ENCODE measurements at regions not wholly inside any gene's neighbourhood (a gene's known extent, or its start where the extent isn't known, plus 50 kb on each side); places are given as distances from the start of the nearest gene placed in this dataset.

DNA sequence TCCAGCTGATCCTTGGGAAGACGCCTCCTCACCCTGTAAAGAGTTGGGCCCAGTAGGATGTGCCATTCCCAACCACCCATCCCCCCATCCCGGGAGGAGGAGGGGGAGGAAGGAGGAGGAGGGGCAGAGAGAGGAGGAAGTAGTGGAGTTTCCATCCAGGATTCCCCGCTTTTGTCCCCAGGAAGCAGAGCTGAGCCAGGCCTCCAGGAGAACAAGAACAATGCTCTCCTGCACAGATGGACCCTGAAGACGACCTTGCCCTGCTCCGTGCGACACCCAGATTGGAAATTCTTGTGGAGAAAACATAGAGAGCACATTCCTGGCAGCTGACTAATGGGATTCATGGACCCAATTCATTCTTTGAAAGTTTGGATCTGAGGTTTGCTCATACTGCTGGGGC lies 132.3 kb upstream of the CRY1 start:
- no peak for DNase-seq (ENCODE audit: low spot score)

DNA sequence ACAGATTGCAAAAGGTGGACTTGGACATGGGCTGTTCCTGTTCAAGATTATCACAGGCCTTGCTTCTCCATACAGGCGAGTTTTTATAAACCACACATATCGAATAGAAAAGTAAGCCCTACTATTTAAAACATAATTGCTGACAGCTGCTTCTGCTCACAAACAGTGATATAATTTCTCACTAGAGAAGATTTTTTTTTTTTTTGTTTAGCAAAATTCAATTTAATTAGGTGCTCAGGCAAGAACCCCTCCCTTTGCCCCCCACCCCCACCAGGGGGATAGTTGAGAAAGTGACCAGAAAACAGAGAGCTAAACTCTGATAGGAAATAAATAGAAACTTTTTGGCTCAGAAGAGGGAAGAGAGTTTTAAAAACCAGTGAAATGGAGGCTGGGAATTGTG lies 132.8 kb upstream of the CRY1 start:
- DNase-seq (ENCODE audit: low spot score), result no peak

DNA sequence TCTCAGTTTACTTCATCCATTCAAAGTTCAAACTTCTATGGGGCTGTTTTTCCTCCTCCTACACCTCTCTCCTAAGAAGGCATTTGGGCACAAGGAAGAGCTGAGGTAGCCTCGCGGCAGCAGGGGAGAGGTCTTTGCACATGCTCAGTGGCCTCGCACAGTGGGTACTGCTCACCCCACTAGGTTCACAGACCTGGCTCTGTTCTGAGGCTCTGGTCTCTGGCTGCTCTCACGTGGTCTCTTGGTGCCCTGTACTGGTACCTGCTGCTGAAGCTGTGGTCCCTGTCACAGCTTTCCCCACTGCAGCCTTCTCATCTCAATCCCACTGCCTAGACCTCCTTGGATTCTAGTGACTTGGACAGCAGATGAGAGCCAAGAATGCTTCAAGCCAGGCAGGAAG lies 134.7 kb upstream of the CRY1 start:
- DNase-seq (ENCODE audit: low spot score), result no peak

DNA sequence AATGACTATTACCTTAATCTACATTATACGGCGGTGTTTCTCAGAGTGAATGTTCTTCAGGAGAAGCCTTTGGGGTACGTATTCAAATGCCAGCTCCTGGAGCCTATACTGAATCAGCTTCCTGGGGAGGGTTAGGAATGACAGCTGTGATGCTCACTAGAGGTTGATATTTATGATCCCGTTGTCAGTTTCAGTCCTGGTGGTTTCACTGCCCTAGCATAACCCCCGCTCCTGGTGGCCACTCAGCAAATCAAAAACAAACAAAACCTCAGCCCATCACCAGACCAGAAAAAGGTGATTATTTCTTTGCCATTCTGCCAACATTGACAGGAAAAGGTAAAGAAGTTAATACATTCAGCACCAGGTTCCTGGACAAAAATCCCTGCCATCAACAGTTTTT lies 136.5 kb upstream of the CRY1 start:
- no peak for DNase-seq (ENCODE audit: low spot score)

DNA sequence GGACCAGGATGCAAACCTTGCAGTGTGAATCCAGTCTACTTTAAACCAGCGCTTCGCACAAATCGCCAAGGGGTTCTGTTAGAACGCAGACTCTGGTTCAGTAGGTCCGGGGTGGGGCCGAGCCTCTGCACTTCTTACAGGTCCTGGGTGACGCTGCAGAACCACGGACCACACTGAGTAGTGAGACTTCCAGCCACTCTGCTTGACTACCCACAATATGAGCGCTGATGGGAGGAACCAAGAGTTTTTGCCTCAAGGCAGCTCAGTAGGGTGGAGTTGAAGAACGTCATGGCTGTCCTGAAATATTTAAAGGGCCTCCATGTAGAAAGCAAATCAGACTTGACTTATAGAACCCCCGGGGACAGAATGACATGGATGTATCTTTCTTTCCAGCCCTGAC lies 138.0 kb upstream of the CRY1 start:
- DNase-seq (ENCODE audit: low spot score), result no peak

DNA sequence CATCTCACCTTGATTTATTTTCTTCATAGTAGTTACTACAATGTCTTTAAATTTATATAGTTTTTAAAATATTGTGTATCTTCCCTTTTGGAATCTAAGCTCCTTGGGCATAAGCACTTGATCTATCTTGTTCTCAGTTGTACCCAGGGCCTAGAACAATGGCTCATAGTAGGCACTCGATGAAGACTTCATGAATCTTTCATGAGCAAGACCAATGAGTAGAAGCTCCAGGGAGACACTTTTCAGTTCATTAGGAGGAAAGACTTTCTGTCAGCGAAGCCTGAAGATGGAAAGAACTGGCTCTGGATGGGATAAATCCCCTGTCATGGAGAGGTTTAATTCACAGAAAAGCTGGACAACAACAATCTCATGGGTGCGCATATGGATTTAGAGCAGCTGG lies 140.2 kb upstream of the CRY1 start:
- DNase-seq (ENCODE audit: low spot score), result no peak

DNA sequence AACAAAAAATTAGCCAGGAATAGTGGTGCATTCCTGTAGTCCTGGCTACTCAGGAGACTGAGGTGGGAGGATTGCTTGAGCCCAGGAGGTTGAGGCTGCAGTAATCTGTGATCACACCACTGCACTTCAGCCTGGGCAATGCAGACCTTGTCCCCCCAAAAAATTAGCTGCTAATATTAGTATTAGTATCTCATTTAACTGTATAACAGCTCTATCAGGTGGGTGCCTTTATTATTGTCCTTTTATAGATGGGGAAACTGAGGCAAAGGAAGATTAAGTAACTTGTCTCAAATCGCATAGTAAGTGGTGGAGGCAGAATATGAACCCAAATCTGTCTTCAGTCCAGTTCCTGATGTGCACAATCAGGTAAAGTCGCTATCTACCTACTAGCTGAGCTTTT lies 142.3 kb upstream of the CRY1 start:
- DNase-seq (ENCODE audit: low spot score), result no peak

DNA sequence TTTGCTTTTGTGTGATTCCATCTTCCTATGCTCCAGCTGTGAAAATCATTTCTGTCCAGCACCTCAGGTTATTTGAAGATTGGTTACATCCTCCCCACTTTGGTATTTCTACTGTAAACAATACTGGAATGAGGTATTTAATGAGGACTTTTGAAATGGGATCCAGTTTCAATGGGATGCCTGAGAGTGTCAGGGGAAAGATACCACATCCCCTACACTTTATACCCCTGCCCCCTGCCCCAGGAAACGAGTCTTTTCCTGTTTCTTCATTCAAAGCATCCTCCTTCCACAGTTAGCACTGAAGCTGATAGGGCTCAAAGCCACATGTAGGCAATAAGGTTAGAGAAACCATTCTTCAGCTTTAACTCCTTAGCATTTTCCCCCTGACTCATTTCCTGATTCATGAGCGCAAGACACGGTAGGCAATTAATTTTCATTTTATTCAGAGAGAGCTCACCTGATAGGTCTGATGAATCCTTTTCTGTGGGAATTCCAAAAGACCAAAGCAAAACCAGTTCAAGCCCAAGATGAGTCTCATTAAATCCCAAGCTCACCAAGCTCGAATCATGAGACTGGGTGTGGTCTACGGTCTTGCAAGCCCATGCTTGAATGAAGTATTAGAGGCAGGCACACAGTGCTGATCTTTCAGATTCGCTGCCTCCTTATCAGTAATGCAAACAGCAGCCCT lies 143.6 kb upstream of the CRY1 start:
- DNase-seq (ENCODE audit: low spot score), result no peak

DNA sequence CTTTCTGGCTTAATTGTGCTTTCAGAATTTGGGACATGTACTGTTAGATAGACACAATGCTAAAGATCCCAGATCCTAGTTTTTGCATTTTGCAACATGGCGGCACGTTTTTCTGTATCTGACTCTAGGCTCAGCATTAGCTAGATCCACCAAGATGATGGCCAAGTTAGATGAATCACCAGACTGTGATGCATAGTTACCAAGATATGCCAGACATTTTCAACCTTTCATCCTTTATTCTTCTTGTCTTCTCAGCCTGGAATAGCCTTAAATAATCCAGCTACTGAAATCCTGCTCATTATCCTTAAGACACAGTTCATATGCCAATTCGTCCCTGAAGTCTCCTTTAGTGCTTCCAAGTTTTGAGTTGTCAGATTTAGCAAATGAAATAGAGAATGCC lies 144.9 kb upstream of the CRY1 start:
- DNase-seq (ENCODE audit: low spot score), result no peak

DNA sequence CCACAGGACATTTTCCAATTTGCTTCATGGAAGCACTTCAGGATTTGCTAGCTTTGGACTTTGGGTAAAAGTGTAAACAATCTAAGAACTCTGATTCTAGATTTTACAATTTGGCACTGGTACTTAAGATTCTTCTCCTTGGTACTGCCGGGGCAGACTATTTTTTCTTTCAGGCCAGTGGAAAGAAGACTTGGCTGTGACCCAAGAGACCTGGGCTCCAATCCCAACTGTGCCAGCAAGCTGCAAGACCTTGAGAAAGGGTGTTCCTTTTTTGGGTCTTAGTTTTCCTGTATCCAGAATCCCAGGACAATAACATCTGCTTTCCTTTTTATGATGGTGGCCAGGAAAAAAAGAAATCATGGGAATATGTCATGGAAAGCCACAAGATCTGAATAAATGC lies 148.1 kb upstream of the CRY1 start:
- DNase-seq (ENCODE audit: low spot score), result no peak

DNA sequence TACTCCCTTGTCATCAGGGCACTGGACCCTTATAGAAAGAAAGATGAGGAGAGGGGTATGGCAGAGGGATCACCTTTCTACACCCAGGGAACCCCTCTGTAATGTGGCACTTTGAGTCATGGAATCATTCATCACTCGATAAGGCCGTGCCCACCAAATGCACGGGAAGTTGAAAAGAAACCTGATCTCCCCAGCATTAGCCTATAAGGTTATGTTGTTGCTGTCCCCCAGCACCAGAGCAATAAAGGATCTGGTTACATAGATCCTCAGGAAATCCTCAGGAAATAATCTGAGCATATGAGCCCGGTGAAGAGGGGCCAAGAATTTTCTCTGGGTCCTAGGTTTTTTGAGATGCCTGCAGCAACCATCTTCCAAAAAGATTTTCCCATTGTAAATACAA lies 148.8 kb upstream of the CRY1 start:
- DNase-seq (ENCODE audit: low spot score), result no peak

DNA sequence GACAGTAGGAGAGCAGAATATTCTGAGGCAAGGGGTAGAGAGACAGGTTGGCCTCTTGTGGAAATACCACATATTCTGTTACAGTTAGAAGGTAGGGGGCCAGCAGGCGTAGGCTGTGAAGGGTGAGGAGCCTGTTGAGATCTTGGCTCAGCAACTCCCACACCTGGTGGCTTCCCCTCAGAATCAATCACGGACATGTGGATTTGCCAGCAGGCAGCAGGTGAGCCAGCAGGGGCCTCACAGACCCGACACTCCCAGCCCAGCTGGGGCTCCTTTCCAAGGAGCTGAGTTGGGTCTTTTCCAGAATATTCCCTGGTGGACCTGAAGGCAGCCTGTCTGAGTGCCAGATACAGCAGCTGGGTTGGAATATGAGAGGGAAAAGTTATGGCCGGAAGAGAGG lies 150.0 kb upstream of the CRY1 start:
- no peak for DNase-seq (ENCODE audit: low spot score)

DNA sequence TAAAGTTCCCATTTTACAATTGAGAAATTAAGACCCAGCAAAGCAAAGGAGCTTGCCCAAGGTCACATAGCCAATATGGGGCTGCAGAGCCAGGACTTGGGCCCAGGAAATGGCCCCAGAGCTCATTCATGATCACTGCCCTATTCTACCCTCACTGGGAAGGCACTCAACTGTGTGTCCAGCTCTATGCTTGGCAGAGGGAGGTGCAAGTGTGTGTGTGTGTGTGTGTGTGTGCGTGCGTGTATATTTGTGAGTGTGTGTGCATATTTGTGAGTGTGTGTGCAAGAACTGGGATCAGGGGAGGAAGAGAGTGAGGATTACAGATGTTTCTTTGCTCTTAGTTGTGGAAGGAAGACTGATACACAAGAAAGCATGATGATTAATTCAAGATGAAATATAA lies 151.2 kb upstream of the CRY1 start:
- DNase-seq (ENCODE audit: low spot score), result no peak

DNA sequence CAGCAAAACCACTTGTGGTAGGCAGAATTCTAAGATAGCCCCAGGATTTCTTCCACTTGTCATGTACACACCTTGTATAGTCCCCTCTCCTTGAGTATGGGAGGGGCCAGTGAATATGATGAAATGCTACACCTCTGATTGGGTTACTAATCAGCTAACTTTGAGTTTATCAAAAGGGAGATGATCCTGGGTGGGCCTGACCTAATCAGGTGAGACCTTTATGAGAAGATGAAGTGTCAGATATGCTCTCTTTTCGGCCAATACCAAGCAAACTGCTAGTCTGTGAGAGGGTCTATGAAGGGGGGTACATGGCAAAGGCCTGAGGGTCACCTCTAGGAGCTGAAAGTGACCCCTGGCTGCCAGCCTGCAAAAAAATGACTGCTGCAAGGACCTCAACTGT lies 154.3 kb upstream of the CRY1 start:
- DNase-seq (ENCODE audit: low spot score), result no peak

DNA sequence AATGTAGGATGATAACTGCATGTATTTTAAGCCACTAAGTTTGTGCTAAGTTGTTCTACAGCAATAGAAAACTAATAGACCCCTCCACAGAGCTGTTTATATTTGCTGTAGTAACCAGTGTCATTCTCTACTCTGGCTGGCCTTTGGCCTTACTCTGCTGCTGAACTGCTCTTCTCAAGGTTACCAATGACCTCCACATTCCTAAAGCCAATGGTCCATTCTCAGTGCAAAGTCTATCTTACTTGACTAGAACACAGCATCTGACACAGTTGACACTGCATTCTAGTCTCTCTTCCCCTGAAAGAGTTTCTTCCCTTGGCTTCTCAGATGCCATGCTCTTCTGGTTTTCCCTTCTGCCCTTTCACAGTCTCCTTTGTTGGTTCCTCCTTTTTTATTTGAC lies 154.8 kb upstream of the CRY1 start:
- no peak for DNase-seq (ENCODE audit: low spot score)

DNA sequence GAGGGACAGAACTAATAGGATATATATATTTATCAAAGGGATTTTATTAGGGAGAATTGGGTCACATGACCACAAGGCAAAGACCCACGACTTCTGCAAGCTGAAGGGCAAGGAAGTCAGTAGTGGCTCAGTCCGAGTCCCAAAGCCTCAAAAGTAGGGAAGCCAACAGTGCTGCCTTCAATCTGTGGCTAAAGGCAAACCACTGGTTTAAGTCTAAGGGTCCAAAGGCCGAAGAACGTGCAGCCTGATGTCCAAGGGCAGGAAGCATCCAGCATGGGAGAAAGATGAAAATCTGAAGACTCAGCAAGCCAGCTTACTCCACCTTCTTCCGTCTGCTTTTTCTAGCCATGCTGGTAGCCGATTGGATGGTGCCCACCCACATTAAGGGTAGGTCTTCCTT lies 157.9 kb upstream of the CRY1 start:
- DNase-seq (ENCODE audit: low spot score), result no peak

DNA sequence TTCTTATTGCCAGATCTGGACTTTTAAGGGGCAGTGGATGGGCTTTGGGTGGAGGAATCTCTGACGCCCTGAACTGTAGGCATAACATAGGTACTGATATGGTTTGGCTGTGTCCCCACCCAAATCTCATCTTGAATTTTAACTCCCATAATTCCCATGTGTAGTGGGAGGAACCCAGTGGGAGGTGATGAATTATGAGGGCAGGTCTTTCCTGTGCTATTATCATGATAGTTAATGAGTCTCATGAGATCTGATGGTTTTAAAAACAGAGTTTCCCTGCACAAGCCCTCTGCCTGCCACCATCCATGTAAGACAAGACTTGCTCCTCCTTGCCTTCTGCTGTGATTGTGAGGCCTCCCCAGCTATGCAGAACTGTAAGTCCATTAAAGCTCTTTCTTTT lies 160.0 kb upstream of the CRY1 start:
- no peak for DNase-seq (ENCODE audit: low spot score)

DNA sequence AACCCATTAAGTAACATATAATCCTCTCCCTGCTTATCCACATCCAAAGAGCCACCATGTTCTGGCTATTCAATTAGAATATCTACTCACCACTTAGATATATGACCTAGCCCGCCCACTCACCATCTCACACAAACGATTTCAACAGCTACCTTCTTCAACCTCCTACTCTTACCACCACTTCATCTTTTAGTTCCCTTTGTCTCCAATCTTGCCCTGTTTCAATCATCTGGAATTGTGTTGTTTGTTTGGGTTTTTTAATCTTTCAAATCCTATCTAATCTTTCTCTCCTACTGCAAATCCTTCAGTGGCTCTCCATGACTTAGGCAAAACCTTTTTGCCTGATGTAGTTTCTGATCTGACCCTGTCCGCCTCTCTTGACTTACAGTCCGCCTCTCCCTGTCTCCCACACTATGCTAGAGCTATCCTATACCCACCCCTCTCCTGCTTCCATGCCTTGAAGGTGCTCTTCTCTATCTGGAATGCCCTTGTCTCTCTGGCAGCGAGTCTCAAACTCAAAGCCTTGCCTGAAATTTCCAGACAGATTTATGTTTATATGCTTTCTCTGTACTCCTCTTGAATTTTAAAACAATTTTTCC lies 161.0 kb upstream of the CRY1 start:
- DNase-seq (ENCODE audit: low spot score), result no peak

DNA sequence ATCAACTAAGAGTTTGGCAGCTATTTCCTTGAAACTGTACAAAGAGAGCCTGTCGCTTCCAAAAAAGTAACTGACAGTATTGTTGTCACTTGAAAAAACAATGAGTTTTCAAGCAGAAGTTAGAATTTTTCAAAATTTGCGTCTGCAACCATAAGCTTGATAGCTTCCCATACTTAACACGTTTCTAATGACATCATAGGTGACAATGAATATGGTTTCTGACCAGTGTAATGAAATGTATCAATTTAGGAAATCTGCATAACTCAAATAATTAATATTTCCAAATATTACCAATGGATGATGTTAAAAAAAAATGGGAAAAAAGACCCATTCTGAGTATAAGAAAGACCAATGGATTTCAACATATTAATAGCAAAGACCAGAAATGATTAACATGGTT lies 165.4 kb upstream of the CRY1 start:
- DNase-seq (ENCODE audit: low spot score), result no peak

DNA sequence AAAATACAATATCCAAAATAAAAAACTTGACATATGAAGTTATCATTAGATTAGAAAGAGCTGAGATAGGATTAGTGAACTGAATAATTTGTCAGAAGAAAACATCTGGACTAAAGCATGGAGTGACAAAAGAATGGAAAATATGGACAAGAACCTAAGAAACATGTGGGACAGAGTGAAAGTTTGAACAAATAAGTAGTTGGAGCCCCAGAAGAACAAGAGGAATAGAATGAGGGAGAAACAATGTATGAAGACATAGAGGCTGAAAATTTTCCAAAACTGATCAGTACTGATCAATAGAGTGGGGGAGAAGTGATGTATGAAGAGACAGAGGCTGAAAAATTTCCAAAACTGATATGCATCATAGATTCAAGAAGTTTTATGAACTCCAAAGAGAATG lies 170.6 kb upstream of the CRY1 start:
- no peak for DNase-seq (ENCODE audit: low spot score)

DNA sequence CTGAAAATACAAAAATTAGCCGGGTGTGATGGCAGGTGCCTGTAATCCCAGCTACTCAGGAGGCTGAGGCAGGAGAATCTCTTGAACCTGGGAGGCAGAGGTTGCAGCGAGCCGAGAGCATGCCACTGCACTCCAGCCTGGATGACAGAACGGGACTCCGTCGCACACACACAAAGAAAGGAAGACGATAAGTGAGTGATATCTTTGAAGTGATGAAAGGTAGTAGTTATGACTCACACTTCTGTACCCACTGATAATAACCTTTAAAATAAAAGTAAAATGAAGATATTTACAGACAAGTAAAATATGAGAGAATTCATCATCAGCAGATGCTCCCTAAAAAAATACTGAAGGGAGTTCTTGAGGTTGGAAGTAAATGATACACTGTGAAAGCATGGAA lies 171.3 kb upstream of the CRY1 start:
- DNase-seq (ENCODE audit: low spot score), result no peak

DNA sequence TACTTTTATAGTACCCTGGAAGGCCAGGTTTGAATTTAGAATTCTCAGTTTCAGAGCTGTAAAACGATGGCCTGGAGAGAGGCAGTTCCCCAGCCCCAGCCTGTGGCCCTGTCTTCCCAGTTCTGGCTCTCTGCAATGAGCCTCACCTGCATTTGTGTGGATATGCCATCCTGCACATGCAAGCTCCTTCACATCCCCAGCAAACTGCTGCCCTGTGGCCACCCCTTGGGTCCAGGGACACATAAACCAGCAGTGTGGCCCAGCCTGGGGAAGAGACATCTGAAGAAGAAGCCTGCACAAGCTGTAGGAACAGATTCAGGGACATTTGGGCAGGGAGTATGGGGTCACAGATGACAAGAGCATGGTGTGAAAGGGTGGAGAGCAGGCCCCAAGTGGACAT lies 174.3 kb upstream of the CRY1 start:
- no peak for DNase-seq (ENCODE audit: low spot score)

DNA sequence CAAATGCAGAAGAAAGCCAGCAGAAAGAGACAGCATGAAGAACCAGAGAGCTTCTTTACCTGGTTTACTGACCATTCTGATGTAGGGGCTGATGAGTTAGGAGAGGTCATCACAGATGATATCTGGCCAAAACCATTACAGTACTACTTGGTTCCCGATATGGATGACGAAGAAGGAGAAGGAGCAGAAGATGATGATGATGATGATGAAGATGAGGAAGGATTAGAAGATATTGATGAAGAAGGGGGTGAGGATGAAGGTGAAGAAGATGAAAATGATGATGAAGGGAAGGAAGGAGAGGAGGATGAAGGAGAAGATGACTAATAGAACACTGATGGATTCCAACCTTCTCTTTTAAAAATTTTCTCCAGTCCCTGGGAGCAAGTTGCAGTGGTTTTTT lies 178.2 kb upstream of the CRY1 start:
- no peak for DNase-seq (ENCODE audit: low spot score)

DNA sequence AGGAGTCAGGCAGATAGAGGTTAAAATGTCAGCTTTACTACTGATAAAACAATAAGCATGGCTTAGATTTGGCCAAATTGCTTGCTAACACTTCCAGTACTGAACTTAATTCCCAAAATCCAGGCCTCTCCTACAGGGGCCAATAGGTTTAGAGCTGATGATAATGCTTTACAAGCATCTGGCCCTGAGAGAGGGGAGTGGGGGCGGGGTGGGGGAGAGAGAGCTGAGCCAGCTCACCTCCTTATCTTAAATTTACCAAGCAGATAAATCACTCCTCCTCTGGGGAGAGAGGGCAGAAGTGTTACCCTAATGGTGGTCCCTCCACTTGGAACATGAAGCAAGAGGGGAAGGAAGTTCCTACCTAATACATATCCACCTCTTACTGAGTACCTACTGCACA lies 182.2 kb upstream of the CRY1 start:
- no peak for DNase-seq (ENCODE audit: low spot score)
